CD4-positive, alpha-beta T cell (primary cell): ENCODE measurements at regions not wholly inside any gene's neighbourhood (a gene's known extent, or its start where the extent isn't known, plus 50 kb on each side); places are given as distances from the start of the nearest gene placed in this dataset.

ENCODE experiments used
- ATAC-seq: fragments of 200-7000 bp; cut with Tn5 transposase; one replicate; pipeline ENCODE4 v1.10.0; 2022; ENCODE audit warnings: mild to moderate bottlenecking; ENCODE audit not compliant: poor library complexity
- CTCF ChIA-PET: fragments of 350-600 bp; sonication (Branson Sonifier 250); formaldehyde crosslinking; loops from one replicate; lab custom pipeline; 2021; ENCODE audit warnings: antibody characterized with exemption, inconsistent platforms; lab: Charles Lee
- POLR2A ChIA-PET: fragments of 350-600 bp; sonication (Branson Sonifier 250); formaldehyde crosslinking; loops from one replicate; lab custom pipeline; 2021; ENCODE audit warnings: antibody characterized with exemption, inconsistent platforms; lab: Charles Lee
- DNase-seq, 14 experiments: peaks; one replicate each; pipeline ENCODE4 v3.0.0-alpha.2; 2013 to 2020; ENCODE audit warnings: mixed read lengths in 2 of 14
- H3K27ac ChIP-seq, 2 donors: one replicate each; pipeline versions ENCODE4 v1.5.1 to v1.7.0; 2013; ENCODE audit warnings: low read length in 2 of 2, low read depth in 1 of 2, mild to moderate bottlenecking in 1 of 2
- H3K27me3 ChIP-seq, 2 experiments: 1 replicate in 1 of 2; 2 replicates in 1 of 2; pipeline versions ENCODE4 v1.6.1 to v1.7.0; 2013; ENCODE audit warnings: low read length in 2 of 2, control low read depth in 1 of 2, mild to moderate bottlenecking in 1 of 2, moderate library complexity in 1 of 2; ENCODE audit not compliant: insufficient read depth in 2 of 2, control insufficient read depth in 1 of 2
- H3K36me3 ChIP-seq: one replicate; pipeline ENCODE4 v1.6.1; 2013; ENCODE audit warnings: low read length, control low read depth; ENCODE audit not compliant: insufficient read depth
- H3K4me1 ChIP-seq: one replicate; pipeline ENCODE4 v1.6.1; 2013; ENCODE audit warnings: low read length, control low read depth; ENCODE audit not compliant: insufficient read depth
- H3K4me3 ChIP-seq: one replicate; pipeline ENCODE4 v1.5.1; 2013; ENCODE audit warnings: mild to moderate bottlenecking, low read length, moderate library complexity
- H3K9me3 ChIP-seq, 2 experiments: 1 replicate in 1 of 2; 2 replicates in 1 of 2; pipeline versions ENCODE4 v1.6.1 to v1.7.0; 2013; ENCODE audit warnings: low read length in 2 of 2, mild to moderate bottlenecking in 2 of 2, control low read depth in 1 of 2, moderate library complexity in 1 of 2; ENCODE audit not compliant: control insufficient read depth in 1 of 2, insufficient read depth in 1 of 2
- H3K27ac Mint-ChIP-seq: one replicate; pipeline ENCODE4 v1.8.0; 2020; ENCODE audit warnings: mixed read lengths
- H3K27me3 Mint-ChIP-seq: one replicate; pipeline ENCODE4 v1.8.0; 2021; ENCODE audit warnings: mixed read lengths
- H3K36me3 Mint-ChIP-seq: one replicate; pipeline ENCODE4 v1.8.0; 2021; ENCODE audit warnings: low read depth, mixed read lengths
- H3K4me1 Mint-ChIP-seq: one replicate; pipeline ENCODE4 v1.8.0; 2021; ENCODE audit warnings: low read depth, mixed read lengths
- H3K4me3 Mint-ChIP-seq: one replicate; pipeline ENCODE4 v1.8.0; 2020; ENCODE audit warnings: mild to moderate bottlenecking, mixed read lengths
- H3K9me3 Mint-ChIP-seq: one replicate; pipeline ENCODE4 v1.8.0; 2020; ENCODE audit warnings: mixed read lengths
- intact Hi-C, 2 experiments: fragments of 100-400 bp; cut with DNase I in 1 of 2; cut with micrococcal nuclease in 1 of 2; formaldehyde crosslinking; loops; one replicate each; pipeline versions ENCODE4 v1.15.1 to v1.9.0; 2023 to 2025; cut with DNase I, micrococcal nuclease
- TF ChIP-seq, protein P1 (sequence below): fragments of 200-600 bp; IDR thresholded peaks from one replicate; pipeline ENCODE4 v1.8.0; 2022; ENCODE audit warnings: antibody characterized with exemption, mild to moderate bottlenecking

DNA sequence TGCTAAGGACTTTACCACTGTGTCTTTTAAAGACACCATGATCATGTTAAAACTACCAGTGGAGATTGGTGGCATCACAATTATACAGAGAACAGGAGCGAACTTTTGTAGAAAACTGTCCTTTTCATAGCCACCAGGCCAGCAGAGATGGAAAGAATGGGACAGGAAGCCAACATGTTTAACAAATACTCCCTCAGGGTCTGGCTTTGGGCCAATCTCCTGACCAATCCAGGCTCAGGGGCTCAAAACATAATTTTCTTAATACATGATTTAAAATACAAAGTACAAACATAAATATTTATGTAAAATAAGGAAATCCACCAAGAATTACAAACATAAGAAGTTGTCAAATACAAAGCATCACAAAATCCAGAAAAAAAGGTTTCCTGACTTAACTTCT is 266.0 kb downstream of the VPS13C start:
- Histone ChIP-seq H3K27ac (no peak overlapping the region), H3K4me1 (no peaks in the 10 kb centered on the region), H3K4me3 (no peak overlapping the region), H3K9me3 (no peaks in the 10 kb centered on the region), H3K36me3 (no peaks in the 10 kb centered on the region), H3K27me3 (peaks cover 6 to 11% of the 10 kb centered on the region in 2 experiments)
- no peak for DNase-seq
- intact Hi-C loops = no loop called here
- no peaks in the 10 kb centered on the region for H3K4me1 Mint-ChIP-seq
- no peaks in the 10 kb centered on the region for H3K36me3 Mint-ChIP-seq
- H3K27ac Mint-ChIP-seq = no peak overlapping the region
- no peaks in the 10 kb centered on the region for H3K9me3 Mint-ChIP-seq
- POLR2A ChIA-PET = no interaction called here
- CTCF ChIA-PET = no interaction called here
- no peak for ATAC-seq
- TF ChIP-seq, protein P1, sequence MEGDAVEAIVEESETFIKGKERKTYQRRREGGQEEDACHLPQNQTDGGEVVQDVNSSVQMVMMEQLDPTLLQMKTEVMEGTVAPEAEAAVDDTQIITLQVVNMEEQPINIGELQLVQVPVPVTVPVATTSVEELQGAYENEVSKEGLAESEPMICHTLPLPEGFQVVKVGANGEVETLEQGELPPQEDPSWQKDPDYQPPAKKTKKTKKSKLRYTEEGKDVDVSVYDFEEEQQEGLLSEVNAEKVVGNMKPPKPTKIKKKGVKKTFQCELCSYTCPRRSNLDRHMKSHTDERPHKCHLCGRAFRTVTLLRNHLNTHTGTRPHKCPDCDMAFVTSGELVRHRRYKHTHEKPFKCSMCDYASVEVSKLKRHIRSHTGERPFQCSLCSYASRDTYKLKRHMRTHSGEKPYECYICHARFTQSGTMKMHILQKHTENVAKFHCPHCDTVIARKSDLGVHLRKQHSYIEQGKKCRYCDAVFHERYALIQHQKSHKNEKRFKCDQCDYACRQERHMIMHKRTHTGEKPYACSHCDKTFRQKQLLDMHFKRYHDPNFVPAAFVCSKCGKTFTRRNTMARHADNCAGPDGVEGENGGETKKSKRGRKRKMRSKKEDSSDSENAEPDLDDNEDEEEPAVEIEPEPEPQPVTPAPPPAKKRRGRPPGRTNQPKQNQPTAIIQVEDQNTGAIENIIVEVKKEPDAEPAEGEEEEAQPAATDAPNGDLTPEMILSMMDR = no peak
- no peak overlapping the region for H3K4me3 Mint-ChIP-seq
- peaks cover 37% of the 10 kb centered on the region for H3K27me3 Mint-ChIP-seq

DNA sequence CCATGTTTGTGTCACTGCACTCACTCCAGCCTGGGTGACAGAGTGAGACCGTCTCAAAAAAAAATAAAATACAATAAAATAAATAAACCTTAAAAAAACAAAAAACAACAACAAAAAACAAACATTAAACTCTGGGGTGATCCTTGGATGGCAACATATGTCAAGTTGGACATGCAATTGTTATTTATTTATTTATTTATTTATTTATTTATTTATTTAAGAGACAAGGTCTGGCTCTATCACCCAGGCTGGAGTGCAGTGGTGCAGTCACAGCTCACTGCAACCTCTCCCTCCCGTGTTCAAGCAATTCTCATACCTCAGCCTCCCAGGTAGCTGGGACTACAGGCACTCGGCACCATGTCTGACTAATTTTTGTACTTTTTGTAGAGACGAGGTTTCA is 275.5 kb downstream of the VPS13C start:
- Histone ChIP-seq H3K36me3 (no peaks in the 10 kb centered on the region), H3K4me1 (no peaks in the 10 kb centered on the region), H3K27ac (no peak overlapping the region), H3K4me3 (no peak overlapping the region), H3K27me3 (peaks cover 2 to 14% of the 10 kb centered on the region in 2 experiments), H3K9me3 (no peaks in the 10 kb centered on the region)
- Mint-ChIP-seq H3K36me3 (no peaks in the 10 kb centered on the region), H3K4me1 (no peaks in the 10 kb centered on the region), H3K9me3 (peaks cover 3% of the 10 kb centered on the region), H3K4me3 (no peak overlapping the region), H3K27ac (no peak overlapping the region), H3K27me3 (peaks cover 39% of the 10 kb centered on the region)
- ChIA-PET POLR2A (no interaction called here), CTCF (no interaction called here)
- TF ChIP-seq, protein P1 = no peak
- no peak for DNase-seq
- ATAC-seq = no peak
- intact Hi-C loops = no loop called here

DNA sequence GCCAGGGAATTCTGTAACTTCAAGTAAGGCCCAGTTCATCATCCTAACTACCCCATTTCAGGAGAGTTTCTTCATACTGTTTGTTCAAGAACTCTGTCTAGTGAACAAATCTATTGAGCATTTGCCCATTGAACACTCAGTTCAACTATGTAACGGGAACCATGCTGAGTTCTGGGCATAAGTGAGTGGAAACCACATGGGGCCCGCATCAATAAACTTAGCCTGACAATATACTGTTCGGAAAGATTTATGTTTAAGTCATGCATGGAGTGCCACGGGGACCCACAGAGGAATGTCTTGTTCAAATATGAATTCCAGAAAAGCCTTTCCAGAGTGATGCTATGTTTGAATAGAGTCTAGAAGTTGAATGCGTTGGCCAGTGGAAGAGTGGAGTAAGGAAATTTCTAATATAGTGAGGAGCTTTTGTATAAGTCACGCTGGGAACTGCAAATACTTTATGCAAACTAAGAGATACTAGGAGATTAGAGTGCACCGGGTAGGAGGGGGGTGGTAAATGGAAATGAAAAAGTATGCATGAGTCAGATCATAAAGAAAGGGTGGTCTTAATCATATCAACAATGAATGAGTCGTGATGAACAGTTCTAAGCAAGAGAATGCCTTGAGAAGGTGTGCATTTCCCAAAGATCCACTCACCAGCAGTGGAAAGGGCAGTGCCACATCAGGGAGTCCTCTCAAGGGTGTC is 279.8 kb downstream of the VPS13C start:
- H3K27me3 ChIP-seq = peaks cover 6 to 20% of the 10 kb centered on the region in 2 experiments
- no peak overlapping the region for H3K4me3 ChIP-seq
- H3K9me3 ChIP-seq = no peaks in the 10 kb centered on the region
- Mint-ChIP-seq H3K36me3 (no peaks in the 10 kb centered on the region), H3K27ac (no peak overlapping the region), H3K4me1 (no peaks in the 10 kb centered on the region), H3K9me3 (no peaks in the 10 kb centered on the region), H3K27me3 (peaks cover 33% of the 10 kb centered on the region), H3K4me3 (no peak overlapping the region)
- H3K36me3 ChIP-seq = no peaks in the 10 kb centered on the region
- TF ChIP-seq, protein P1 = no peak
- intact Hi-C loops = no loop called here
- no peak overlapping the region for H3K27ac ChIP-seq
- ChIA-PET CTCF (no interaction called here), POLR2A (no interaction called here)
- no peak for ATAC-seq
- no peak for DNase-seq
- H3K4me1 ChIP-seq = no peaks in the 10 kb centered on the region
